HG03439 (cell line): ENCODE measurements at regions not wholly inside any gene's neighbourhood (a gene's known extent, or its start where the extent isn't known, plus 50 kb on each side); places are given as distances from the start of the nearest gene placed in this dataset.

ENCODE experiments used
- ATAC-seq: cut with Tn5 transposase; IDR thresholded peaks from one replicate; pipeline ENCODE4 v1.9.1; 2021; ENCODE audit warnings: mild to moderate bottlenecking, moderate library complexity; ENCODE audit not compliant: unreplicated experiment

DNA sequence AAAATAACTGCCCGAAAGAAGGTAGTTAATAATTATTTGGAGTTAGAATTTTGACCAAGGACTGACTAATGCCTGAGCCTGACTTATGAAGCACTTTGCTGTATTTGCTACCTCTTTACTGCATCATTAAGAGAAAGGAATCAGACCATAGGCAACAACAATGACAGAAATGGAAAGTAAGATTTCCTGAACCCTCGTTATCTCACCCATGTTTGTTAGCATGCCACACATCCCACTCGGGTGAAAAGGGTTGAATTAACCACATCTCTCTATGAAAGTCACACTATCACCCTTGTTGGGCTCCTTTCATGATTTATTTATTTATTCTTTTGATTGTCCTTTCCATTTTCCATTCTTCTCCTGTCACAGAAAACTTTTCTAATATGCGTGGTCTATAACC, 59.6 kb downstream of the OLIG3 start:
- ATAC-seq: no peak

DNA sequence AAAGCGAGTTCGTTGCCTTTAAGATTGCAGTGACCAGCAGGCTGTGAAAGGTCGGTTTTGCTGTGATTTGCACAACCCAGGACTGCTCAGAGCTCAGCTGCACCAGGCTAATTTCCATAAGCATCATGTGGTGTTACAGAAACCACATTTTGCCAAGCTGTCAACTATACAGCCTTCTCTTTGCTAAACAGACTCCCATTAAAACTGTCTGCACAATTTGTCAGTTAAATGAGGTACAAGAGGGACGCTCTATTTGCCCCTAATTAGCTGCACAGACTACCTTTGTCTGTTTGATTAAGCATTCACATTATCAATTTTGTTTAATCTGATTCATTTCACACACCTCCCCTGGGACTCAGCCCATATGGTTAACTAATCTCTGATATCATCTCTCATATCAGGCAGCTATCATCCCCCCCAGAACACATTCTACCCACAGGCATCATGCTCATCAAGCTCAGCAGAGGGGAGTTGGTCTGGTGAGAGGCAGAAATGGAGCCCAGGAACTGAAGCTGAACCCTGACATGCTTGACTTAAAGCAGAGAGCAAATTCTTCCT, 62.1 kb downstream of the OLIG3 start:
- ATAC-seq: peak; percentile 82

DNA sequence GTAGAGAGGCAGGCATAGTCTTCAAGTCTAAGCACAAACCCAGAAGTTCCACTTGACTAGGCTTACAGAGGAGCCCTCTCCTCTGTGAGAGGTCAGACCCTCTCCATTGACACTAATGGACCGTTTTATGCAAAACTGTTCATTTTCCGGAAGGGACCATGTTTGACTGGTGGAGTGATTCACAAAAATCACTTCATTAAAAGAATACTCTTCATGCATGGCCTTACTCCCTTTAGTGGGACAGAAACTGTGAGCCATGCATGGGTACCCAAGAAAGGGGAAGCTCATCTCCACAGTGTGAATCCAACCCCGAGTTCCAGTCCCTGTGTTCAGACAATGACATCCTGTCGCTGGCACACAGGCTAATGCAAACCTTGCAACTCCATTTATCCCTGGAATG, 63.2 kb downstream of the OLIG3 start:
- ATAC-seq: no peak

DNA sequence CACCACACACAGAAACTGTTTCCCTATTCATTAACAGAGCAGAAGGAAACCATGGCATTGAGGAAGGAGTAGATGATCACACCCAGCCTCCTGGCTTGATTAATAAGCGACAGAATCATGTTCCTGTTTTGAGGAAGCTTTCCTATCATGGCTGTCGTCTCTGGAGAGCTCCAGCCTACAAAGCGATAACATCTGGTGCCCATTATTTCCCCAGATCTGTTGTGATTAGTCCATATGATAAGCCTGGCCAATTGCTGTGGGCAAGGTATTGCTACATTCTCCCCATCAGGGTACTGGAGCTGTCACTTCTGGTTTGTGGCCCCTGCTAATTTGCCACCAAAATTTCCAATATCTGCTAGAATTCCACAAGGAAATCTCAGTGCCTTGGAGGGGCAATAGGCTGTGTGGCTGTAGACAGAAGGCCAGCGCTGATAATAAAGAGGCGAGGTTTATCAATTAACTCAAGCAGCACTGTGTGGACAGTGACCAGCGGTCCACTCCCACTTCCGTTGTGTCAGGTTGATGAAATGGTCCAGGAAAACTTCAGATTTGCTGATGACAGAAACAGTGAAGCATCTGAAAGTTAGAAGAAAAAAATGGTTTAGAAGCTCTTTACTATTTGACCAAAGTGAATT, 66.4 kb downstream of the OLIG3 start:
- no peak for ATAC-seq

DNA sequence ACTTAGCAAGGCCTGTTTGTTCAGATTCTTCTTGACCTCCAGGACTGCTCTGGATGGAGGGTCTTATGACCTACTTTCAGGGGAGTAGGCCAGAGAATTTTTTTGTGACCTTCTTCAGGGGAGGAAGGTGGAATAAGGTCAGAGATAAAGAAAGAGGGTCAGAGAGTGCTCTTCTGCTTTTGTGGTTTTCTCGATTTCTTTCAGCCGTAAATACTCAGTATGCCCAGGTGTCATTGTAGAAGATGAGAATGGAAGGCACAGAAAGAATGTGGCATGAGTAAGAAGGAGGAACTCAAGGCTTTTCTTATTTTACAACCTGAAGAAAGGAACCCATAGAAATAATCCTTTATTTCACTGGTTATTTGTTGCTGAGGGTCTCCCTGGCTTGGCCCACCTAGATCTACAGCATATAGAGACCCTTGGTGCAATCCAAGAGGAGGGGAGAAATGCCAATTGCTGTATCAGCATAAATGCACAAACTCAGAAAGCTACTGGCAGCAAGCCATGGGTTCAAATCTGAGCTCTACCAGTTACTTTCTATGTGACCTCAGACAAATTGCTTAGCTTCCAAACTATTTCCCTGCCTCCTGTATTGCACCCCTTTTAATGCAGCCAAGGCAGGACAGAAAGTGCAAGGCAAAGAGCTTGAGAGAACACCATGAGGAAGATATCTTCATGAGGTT, 68.0 kb downstream of the OLIG3 start:
- no peak for ATAC-seq

DNA sequence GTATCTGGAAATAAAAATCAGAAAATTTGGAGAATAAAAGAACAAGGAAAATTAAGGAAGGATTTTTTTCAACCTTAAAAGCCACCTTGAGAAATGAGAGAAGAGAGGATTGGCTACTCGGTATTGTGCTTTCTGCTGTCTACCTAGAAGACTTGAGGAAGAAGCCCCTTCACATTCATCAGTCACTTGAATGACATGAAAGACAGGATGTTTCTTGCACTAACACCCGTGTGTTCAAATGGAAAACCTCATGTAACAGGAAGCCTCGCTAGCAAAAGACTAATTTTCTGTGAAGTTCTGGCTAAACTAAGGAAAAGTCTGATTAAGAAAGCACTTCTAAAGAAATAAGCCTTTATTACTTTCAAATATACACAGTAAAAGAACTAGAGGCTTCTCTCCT, 69.9 kb downstream of the OLIG3 start:
- ATAC-seq: no peak

DNA sequence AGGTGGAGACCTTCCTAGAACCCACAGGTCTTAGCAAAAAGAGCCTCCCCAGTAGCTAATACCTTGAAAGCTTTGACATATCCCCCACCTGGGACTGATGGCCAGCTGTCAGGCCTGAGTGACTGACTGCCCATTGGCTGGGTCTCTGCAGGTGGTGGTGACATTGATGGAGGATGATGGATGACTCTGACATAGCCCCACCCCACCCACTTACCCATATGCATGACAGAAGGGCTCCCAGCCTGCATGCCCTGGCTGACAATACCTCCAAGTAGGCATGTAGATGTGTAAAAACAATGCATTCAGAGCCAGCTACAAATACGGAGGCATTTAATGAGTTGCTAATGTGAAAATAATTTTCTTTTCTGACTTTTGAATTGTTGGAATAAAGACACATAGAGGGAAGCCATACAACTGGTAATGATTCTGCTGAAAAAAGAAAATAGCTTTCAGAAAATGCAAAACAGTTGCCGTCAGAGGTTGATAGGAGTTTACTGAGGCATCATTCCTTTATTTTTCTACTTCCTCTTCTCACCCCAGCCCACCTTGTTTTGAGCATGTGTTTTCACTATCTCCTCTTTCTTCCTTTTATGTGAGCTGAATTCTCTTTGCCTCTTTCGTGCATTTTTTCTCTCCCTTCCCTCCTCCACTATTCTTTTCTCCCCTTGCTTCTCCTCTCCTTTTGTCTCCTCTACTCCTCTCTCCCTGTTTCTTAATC, 70.6 kb downstream of the OLIG3 start:
- ATAC-seq: no peak

DNA sequence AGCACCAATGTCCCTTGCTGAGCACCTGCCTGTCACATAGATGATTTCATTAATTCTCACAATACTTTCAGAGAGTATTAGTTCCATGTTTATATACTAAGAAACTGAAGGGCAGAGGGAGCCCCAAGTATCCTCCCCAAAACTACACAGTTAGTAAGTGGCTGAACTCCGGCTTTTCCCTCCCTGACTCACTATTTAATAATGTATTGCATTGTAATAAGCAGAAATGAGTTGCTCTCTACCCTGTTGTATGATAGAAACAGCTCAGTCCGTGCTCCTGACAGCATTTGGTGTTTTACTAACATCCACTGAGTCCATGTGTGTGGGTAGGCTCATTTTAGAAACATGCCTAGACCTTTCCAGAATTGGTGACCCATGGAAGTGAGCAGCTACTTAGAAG, 76.8 kb downstream of the OLIG3 start:
- ATAC-seq: no peak

DNA sequence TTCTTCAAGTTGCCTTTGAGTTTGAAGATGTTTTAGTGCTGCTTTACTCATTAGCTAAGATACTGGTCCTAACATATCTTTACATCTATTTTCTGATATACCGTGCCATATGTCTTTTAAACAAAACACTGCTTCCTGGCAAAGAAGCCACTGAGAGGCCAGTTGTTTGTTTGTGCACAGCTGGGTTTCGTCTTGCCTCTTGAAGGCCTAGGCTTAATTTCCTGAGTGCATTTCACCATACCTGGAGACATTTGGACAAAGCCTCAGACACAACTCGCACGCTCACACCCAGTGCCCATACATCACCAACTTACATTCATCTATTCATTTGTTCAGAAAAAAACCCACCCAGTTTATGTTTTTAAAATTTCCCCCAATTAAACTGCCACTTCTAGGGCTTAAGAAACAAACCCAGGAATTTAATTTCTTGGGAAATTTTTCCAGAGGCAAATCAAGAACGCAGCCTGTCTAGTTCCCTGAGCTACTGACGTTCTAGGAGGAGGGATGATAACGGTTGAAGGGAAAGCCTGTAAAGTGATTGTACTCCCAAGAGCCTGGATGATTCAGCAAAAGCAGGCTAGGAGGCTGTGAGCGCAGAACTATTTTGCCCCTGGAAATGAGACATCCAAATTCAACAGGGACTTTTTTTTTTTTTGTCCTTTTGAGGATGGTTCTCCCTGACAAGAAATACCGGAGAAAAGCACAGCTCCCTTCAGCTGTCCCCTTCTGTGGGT, 77.7 kb downstream of the OLIG3 start:
- ATAC-seq: no peak

DNA sequence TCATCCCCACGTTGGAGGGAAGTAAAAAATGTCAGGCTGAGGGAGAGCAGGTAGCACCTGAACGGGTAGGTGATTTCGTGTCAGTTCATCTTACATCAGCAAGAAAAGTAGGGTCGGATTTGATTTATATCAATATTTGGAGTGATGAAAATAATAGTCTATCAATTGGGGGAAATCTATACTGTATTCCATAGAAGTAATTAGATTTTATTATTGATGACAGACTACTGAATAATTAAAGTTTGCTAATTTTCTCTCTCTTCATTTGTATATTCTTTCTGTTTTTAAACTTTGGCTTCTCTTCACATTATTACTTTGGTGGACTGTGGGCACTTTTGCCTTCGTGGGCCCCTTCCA, 78.4 kb downstream of the OLIG3 start:
- ATAC-seq: no peak

DNA sequence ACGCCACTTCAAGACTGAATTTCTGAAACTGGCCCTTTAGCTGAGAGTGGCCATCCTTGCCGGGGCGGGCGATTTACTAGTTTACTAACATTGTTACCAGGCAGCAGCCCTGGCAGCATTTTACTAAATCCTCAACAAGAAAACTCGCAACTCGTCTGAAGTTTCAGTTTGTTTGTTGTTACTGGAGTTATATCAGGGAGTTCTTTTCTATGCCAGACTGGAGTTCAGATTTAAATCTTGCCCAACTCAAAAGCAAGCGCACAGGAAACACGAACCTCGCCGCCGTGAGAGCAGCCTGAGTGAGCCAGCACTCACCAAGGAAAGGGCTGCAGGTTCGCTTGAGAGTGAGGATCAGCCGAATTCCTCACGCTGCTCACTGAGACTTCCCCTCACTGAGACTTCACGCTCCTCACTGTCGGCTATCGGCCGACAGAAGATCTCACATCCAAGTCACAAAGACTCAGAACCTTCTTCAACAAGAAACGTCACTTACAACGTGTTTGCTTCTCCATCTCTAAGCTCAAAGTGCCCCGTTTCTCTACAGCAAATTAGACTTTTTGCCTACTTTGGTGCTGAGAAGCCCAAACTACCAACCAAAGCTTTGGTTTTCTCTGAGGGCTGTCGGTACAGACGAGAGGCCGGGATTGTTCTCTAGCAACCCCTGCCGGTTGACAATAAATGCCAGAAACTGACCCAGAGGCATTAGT, 78.9 kb downstream of the OLIG3 start:
- ATAC-seq: peak; percentile 84

DNA sequence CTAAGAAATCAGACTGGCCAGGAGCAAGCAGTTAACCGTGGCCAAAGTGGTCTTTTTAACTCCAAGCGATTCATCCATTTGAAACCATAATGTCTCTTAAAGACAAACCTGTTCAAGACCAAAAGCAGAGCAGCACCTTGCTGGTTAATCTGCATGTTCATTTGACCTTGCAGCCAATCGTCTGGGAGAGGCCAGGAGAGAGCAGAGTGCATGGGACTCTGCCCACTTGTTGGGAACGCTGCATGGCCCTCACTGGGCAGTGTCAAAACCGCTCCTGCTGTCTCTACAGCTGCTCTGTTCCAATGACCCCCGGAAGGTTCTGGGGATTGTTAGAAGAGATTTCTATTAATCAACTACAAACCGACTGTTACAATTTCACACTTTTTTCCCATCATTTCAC, 79.6 kb downstream of the OLIG3 start:
- no peak for ATAC-seq

DNA sequence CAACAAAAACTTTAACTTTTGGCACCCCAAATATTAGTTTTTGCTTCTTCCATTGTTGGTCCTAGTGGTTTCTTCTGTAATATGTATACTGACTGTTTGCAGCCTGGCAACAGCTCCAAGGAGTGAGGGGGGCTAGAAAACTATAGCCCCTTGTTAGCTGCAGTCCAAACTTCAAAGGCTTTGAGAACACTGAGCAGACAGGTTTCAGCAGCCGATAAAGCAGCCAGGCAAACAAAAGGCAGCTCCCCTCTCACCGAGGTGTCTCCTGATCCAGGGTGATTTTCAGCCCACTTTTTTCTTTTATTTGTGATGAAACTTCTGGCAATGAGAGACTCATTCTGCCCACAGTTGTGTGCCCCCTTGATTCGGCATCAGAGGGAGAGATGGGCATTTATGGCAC, 80.7 kb downstream of the OLIG3 start:
- ATAC-seq: no peak

DNA sequence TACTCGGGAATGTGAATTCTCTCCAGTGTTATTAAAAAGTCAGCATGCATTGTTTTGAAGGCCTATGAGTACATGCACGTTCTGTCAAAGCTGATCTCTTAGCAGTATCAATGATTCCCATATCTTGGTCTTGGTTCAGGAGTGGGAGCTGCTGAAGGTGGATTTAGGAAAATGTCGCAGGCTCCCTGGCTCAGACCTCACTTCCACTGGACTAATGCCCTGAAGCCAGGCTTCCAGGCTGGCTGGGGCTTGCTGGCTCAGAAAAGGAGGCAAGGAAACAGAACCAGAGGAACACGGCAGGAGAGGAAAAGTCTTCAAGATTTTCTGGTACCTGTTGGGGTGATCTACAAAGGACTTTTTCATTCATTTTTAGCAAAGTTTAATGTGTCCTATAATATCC, 81.6 kb downstream of the OLIG3 start:
- no peak for ATAC-seq

DNA sequence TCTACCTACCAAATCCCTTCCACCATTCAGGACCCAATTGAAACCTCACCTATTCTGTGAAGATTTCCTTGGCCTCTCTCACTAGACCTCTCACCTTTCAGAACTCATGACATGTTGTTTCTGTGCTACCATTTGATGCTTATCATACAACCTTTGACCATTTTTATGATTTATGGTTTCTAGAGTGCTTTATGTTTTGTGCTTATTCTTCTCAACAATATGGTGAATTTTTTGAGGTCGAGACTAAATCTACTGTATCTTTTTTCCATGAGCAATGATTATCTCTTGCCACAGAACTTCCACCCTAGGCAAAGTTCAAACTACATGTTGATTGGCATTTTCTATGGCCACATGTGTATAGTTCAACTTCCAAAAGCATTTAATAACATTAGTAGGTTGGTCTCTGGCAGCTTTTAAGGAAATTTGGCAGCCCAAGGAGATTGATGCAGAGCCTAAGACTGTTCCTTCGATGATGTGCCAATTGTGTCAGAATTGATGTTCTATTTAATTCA, 84.9 kb downstream of the OLIG3 start:
- ATAC-seq: no peak

DNA sequence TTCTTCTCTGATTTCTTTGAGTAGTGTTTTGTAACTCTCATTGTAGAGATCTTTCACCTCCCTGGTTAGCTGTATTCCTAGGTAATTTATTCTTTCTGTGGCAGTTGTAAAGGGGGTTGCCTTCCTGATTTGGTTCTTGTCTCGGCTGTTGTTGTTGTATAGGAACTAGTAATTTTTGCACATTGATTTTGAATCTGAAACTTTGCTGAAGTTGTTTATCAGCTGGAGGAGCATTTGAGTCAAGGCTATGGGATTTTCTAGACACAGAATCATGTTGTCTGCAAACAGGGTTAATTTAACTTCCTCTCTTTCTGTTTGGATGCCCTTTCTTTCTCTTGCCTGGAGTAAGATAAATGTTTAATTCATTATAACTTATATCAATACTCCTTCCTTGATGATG, 86.4 kb downstream of the OLIG3 start:
- ATAC-seq: no peak

DNA sequence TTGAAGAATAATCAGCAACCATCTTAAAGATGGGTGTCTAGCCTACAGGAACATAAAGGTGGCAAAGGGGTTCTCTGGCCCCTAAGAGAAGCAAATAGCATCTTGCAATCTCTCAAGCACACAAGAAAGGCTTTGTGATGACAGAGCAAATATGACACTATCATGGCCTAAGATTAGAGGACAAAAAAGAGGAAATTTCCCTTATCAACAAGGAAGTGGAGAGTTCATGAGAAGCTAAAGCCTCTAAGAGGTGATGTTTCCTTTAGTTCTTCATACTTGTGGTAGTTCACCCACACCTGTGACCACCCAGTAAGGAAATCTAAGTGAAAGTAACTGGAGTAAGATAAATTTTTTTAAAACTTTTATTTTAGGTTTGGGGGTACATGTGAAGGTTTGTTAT, 88.4 kb downstream of the OLIG3 start:
- no peak for ATAC-seq

DNA sequence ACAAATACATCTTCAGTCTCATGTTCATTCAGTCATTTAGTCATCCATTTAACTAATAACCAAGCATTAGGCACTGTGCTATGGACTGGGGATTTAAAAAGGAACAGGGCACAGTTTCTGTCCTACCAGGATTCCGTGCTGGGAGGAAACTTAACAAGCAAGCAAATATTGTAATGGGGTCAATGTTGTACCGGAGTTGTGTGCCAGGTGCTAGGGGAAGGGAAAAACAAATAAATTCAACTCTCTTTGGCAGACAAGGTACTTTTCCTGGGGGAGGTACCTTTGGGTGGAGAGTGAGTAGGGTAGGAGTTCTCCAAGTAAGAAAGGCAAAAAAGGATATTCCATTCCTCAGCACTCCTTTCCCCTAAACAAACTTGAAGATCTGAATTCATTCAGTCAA, 90.3 kb downstream of the OLIG3 start:
- ATAC-seq: no peak

DNA sequence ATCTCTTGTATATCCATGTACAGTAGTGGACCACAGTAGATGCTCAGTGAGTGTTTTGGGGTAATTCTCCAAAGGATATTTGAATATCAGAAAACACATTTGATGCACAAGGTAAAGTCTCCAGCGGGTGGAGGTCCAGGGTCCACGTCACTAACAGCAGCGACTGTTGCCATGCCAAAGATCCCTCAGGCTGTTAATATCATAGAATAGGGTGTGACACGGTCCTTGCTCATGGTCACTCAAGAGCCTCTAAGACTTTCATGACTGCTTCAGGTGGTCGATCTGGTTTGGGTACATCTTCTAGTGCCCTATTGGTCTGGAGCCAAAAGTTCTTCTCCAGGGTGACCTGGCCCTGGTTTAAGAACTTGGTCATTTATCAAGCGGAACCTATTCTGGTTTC, 90.8 kb downstream of the OLIG3 start:
- no peak for ATAC-seq

DNA sequence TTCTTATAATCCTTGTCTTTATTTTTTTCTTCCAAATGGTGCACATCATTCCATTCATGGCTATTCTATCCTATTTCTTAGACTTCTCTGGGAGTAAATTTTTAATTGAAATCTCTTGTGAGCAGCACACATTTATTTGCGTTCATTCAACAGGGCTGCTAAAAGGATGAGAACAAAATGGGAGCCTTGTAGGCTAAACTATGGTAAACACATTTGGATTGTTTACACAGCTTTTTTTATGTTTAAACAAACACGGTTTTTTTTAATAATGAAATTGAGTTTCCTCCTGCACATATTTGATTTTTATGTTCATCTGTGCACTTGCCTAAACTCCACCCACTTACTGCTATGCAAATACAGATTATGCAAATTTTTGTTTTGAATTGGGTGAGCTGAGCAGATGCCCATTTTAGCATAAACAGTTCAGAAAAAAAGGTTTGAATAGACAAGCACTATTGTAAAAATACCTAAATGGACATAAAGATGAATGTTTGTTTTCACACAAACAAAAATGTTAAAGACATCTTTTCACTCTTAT, 92.0 kb downstream of the OLIG3 start:
- ATAC-seq: no peak
